Suprapubic skin (tissue), 3 donors: ENCODE measurements at regions not wholly inside any gene's neighbourhood (a gene's known extent, or its start where the extent isn't known, plus 50 kb on each side); places are given as distances from the start of the nearest gene placed in this dataset.

Experiments used
- EP300 ChIP-seq: sonication (generic); formaldehyde crosslinking; IDR thresholded peaks from one replicate; pipeline ENCODE4 v1.6.1; 2017; ENCODE audit warnings: antibody characterized with exemption
- POLR2A ChIP-seq, 2 donors: fragments of 450-650 bp; IDR thresholded peaks; one replicate each; pipeline ENCODE4 v1.6.1; 2017; ENCODE audit warnings: antibody characterized with exemption in 2 of 2, mild to moderate bottlenecking in 2 of 2, moderate library complexity in 2 of 2
- TF ChIP-seq, protein P1 (sequence below), 2 donors: fragments of 200-600 bp in 1 of 2; fragments of 450-650 bp in 1 of 2; sonication (generic) in 1 of 2; IDR thresholded peaks; one replicate each; pipeline ENCODE4 v1.5.1; 2016 to 2019; ENCODE audit warnings: antibody characterized with exemption in 2 of 2, mild to moderate bottlenecking in 1 of 2, moderate library complexity in 1 of 2

DNA sequence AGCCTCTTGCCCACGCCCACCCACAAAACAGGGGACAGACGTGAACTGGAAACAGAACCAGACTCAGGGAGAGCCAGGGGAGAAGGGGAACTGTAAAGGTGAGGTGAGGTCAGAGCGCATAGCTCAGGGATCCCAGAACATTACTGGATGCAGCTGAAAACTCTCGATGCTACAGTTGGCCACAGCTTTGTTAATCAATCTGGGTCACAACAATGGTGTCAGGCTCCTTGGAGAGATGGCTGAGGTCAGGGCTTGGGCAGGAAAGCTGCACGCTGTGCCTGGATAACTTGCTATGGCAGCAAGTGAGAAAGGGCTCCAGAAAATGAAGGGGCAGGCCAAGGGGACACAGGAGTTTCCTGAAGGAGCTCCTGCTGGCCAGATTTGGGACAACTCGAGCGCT, 263.3 kb downstream of the TFCP2L1 start:
- TF ChIP-seq, protein P1, sequence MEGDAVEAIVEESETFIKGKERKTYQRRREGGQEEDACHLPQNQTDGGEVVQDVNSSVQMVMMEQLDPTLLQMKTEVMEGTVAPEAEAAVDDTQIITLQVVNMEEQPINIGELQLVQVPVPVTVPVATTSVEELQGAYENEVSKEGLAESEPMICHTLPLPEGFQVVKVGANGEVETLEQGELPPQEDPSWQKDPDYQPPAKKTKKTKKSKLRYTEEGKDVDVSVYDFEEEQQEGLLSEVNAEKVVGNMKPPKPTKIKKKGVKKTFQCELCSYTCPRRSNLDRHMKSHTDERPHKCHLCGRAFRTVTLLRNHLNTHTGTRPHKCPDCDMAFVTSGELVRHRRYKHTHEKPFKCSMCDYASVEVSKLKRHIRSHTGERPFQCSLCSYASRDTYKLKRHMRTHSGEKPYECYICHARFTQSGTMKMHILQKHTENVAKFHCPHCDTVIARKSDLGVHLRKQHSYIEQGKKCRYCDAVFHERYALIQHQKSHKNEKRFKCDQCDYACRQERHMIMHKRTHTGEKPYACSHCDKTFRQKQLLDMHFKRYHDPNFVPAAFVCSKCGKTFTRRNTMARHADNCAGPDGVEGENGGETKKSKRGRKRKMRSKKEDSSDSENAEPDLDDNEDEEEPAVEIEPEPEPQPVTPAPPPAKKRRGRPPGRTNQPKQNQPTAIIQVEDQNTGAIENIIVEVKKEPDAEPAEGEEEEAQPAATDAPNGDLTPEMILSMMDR (IDR thresholded peaks at IDR 0.05) = no peak
- TF ChIP-seq POLR2A (IDR thresholded peaks at IDR 0.05) (no peak), EP300 (no peak)
